GM18907 (cell line): ENCODE measurements at regions not wholly inside any gene's neighbourhood (a gene's known extent, or its start where the extent isn't known, plus 50 kb on each side); places are given as distances from the start of the nearest gene placed in this dataset.

ENCODE experiments used
- ATAC-seq: cut with Tn5 transposase; IDR thresholded peaks from one replicate; pipeline ENCODE4 v1.9.1; 2021; ENCODE audit warnings: mild to moderate bottlenecking, moderate library complexity; ENCODE audit not compliant: unreplicated experiment

- ATAC-seq = no peak
Measured at GRCh38 chr4:133775881-133776280, 425.7 kb downstream of the PABPC4L start.

DNA sequence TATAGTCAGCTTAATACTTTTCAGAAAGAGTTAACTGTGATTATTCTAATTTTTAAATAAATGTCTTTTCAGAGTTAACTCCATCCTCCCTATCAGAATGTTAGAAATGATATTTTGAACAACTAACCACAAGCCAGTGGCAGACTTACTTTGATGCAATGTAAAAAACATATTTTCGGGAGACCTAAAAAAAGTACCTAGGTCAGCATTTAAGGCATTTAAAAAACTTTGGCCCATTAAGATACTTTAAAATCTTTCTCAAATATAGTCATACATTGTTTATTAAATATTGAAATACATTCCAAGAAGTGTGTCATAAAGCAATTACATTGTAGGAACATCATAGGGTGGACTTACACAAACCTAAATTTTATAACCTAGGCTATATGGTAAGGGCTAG, 426.1 kb downstream of the PABPC4L start:
- ATAC-seq = no peak

DNA sequence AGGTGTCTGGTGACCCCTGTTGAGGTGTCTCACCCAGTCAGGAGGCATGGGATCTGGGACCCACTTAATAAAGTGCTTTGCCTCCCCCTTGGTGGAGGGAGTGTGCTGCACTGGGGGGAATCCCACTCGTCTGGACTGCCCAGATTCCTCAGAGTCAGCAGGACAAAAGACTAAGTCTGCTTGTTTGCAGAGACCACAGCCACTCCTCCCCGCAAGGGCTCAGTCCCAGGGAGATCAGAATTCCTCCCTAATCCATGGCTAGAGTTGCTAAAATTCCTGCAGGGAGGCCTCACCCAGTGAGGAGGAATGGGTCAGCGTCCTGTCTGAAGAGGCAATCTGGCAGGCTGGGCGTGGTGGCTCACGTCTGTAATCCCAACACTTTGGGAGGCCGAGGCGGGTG, 442.2 kb downstream of the PABPC4L start:
- no peak for ATAC-seq

DNA sequence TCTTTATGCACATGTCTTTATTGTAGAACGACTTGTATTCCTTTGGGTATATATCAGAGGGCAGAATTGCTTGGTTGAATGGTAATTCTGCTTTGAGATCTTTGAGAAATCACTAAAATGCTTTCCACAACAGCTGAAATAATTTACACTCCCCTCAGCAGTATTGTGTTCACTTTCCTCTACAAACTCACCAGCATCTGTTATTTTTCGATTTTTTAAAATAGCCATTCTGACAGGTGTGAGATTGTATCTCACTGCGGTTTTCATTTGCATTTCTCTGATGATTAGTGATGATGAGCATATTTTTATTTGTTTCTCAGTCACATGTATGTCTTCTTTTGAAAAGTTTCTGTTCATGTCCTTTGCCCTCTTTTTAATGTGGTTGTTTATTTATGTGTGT, 459.8 kb downstream of the PABPC4L start:
- no peak for ATAC-seq

DNA sequence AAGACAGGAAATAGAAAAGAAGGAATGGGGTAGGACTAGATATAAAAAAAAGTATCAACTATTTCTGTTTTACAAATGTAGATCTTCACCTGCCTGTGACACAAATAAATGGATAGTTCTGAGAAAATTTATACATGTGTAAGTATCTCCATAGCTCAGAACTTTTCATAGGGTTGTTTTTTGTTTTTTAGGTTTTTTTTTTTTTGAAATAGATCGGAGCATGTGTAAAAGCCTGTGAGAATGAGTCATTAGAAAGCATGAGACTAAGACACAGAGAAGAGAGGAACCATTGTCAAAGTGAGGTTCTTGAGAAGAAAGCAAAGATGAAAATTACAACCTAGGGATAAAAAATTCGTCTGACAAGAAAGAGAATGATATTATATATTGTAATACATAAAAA, 481.6 kb downstream of the PABPC4L start:
- ATAC-seq = no peak

DNA sequence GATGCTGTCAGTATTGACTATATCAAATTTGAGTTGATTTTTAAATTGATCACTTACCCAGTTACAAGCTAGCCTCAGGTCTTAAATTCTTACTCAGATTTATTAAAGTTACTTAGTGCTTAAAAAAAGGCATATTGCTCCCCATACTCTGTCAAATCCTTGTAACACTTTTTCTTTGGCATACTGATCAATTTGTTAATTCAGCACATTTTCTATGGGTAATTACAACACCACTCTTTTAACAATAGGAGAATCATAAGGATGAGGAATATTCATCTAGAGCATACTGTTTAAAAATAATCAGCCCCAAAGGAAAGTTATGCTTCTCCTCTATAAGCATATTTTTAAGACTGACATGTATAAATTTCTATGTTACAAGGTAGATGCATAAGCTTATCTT, 482.5 kb downstream of the PABPC4L start:
- no peak for ATAC-seq

DNA sequence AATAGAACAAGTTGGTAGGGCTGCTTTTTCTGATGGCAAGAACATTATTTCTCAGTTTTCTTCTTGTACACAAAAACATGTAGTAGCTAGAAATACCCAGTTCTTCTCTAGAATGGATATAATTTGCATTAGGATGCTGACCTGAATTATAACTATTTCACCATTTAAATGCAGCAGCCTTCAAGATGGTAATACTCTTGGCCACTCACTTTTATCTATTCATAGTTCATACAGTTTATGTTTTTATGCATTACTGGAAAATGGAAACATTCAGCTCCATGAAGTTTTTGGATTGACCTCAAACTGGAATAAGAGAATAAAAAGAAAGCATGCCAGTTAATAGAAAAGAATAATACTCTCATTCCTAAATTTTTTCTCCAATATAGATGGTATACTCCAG, 487.4 kb downstream of the PABPC4L start:
- no peak for ATAC-seq

DNA sequence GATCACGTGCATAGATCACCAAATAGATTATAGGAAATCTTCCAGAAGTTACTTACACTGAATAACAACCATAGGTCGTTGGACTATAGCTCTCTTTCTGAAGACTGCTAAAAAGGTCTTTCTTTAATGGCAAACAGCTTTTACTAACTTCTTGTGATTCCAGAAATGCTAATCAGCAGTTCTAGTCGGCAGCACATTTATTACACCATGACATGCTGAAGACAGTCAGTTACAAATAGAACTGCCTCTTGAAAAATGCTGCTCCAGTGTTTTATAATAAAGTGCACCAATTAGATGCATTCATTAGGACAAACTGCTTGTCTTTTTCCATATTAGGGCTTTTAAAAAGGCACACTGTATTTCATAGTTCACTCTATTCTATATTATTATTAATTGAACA, 488.2 kb downstream of the PABPC4L start:
- ATAC-seq = no peak

DNA sequence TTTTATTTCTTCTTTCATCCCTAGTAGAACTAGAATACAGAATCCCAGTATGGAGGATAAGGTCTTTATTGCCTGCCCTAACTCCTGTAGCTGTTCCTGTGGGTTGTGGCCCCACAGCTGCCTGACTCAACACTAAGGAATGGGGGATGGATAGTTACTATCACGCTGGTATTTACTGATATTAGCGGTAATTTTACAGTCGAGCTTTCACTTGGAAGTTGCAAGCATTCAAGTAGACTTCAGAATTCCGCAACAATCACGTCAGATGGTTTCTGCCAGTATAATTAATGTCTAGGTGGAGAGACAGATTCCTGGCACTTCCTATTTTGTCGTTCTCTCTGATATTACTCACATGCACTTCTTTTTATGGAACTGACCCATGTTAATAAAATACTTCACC, 489.8 kb downstream of the PABPC4L start:
- no peak for ATAC-seq

DNA sequence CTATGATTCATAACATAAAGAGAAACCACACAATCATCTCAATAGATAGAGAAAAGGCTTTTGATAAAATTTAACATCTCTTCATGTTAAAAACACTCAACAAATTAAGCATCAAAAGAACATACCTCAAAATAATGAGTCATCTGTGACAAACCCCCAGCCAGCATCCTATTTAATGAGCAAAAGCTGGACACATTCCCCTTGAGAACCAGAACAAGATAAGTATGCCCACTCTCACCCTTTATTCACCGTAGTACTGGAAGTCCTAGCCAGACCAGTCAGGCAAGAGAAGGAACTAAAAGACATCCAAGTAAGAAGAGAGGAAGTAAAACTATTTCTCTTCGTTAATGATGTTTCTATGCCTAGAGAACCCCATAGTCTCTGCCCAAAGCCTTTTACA, 507.2 kb downstream of the PABPC4L start:
- ATAC-seq = no peak

DNA sequence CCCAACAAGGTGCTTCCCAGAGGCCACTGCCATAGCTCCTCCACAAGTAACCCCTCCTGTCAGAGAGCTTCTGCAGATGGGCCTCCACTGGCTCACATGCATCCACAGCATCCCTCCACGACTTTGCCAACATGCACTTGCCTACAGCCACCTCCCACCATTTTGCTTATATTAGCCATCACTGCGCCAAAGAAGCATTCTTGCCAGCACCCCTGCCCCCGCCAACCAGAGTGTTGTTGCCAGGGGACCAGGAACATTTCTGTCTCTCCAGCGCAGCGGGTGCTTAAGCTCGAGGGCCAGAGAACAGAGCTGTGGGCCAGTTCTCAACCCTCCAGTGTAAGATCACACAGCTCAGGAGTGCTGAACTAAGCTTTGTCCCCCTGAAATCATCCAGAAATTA, 517.6 kb downstream of the PABPC4L start:
- ATAC-seq = no peak

DNA sequence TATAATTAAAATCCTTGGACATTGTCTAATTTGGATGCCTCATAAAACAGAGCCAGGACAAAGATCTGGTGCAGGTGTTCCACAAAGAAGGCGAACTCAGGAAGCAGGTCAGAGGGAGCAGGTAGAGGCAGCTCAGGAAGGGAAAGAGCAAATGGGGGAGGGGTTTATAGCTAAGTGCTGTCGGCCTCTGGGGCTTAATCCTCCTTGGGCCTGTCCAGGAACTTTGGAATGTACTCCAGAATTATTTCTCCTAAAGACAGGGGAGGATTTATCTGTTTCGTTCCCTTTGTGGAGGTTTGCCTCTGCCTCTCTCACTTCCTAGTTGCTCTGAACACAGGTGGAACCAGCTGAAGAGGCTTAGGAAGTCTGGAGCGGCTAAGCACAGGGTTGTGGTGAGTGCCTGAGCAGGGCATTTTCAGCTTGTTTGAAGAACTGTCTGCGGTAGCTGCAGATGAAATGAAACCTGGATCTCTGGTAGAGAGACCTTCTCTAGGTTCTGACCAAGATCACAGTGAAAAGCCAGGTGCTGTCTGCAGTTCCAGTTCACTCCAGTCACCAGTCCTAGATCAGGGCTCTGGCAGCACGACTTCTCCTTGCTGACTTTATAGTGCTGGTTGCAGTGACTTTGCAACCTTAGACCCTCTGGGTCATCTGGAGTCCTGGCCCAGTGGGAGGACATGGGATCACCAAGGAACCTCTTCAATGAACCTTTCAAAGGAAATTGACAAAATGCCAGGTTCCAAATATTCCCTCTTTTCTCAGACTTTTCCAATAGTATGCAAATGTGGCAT, 519.2 kb downstream of the PCDH10 start:
- ATAC-seq = no peak

GRCh38 chr4:133647206-133647605, 498.1 kb downstream of the PCDH10 start:
- ATAC-seq = no peak

- ATAC-seq = no peak
Measured at GRCh38 chr4:133641191-133641590, 492.1 kb downstream of the PCDH10 start.

- no peak for ATAC-seq
Measured at GRCh38 chr4:133638751-133639150, 489.7 kb downstream of the PCDH10 start.

DNA sequence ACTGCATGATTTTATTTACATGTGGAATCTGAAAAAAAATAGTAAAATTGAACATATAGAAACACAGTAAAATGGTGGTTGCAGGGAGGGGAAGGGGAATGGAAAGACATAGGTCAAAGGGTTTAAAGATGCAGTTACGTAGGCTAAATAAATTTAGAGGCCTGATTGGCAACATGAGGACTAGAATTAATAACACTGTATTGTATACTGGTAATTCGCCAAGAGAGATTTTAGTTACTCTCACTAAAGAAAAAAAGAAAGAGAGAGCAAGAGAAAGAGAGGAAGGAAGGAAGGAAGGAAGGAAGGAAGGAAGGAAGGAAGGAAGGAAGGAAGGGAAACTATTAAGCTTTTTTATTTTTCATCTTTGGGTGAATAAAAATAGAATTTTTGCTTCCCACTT, 488.1 kb downstream of the PCDH10 start:
- ATAC-seq = no peak

GRCh38 chr4:133624744-133625143, 475.6 kb downstream of the PCDH10 start:
- no peak for ATAC-seq

DNA sequence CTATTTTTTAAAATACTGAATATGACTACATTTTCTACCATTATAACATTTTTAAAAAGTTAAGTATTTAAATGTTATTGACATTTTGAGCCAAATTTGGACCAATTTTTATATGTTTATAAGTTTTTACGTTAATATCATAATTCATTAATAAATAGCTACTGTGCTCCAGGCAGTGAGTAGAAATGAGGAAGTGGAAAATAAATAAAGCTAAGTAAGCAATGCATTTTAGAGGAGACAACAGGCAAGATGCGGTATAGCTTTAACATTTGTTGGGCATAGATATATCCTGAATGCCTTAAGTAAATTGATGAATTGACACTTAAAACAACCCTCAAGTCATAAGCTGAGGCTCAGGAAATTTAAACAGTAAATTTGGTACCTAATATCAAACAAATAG, 474.8 kb downstream of the PCDH10 start:
- ATAC-seq = no peak

GRCh38 chr4:133621628-133622027, 472.5 kb downstream of the PCDH10 start:
- ATAC-seq = no peak

DNA sequence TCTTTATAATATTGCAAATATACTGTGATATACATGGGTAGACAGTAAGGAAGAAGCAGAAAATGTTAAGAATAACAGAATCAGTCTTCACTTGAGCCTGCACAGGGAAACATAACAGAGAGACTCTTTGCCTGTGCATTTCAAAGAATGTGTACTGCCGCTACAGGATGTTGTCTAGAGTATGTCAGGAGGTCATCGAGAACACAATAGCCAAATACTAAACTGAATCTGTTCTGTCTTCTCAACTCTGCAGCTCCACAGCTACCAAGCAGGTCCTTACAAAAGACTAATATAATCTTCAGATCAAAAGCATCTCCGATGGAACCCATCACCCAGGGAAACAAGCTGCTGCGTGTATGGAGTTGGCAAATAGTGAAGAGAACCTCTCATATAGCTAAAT, 471.5 kb downstream of the PCDH10 start:
- ATAC-seq = no peak

GRCh38 chr4:133618963-133619362, 469.9 kb downstream of the PCDH10 start:
- ATAC-seq = no peak

DNA sequence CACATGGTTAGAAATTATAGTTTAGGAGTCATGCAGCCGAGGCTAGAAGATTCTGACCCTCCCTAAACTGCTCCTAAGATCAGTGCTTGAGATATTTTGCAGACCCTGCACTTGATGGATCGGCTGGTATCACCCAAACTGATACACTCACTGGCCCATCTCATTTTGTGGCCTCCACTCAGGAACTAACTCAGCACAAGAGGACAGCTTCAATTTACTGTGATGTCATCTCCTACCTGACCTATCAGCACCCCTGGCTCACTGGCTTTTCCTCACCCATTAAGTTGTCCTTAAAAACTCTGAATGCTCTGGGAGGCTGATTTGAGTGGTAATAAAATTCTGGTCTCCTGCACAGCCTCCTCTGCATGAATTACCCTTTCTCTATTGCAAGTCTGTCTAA, 450.9 kb downstream of the PCDH10 start:
- no peak for ATAC-seq

DNA sequence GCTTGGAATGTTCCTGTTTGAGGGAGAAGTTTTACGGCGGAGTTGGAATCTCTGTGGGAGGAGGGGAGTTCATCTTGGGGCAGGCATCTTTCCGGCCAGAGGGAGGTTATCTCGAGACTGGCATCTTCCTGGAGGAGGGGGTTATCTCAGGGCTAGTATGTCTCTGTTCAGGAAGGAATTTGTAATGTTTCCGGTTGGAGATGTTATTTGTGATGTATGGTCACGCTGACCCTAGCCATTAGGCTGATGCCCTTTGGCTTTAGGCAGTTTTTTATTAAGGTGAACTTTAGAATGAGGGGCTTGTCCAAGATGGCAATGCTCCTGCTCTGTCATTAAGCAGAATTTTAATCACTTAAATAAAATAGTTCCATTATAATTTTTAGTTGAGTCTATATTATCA, 449.7 kb downstream of the PCDH10 start:
- ATAC-seq = no peak
